Astrocyte (in vitro differentiated cells and primary cell): ENCODE measurements at regions not wholly inside any gene's neighbourhood (a gene's known extent, or its start where the extent isn't known, plus 50 kb on each side); places are given as distances from the start of the nearest gene placed in this dataset.

Experiments used
- DNase-seq: peaks from one replicate; pipeline ENCODE4 v3.0.0-alpha.2; 2010; ENCODE audit warnings: low read depth
- FAIRE-seq: peaks from 2 replicates; lab custom pipeline; 2011; peaks lifted over from hg19 to GRCh38; lab: Jason Lieb, UNC
- H2AFZ ChIP-seq: 2 replicates; pipeline ENCODE4 v1.6.0; 2012; ENCODE audit warnings: low read depth, low read length, inconsistent platforms
- H3K27ac ChIP-seq: 2 replicates; pipeline ENCODE4 v1.5.1; 2011; ENCODE audit warnings: low read depth, low read length, inconsistent platforms
- H3K27me3 ChIP-seq: 2 replicates; pipeline ENCODE4 v1.6.0; 2011; ENCODE audit warnings: low read length, inconsistent platforms; ENCODE audit not compliant: insufficient read depth
- H3K36me3 ChIP-seq: 2 replicates; pipeline ENCODE4 v1.5.1; 2011; ENCODE audit warnings: low read length, inconsistent platforms; ENCODE audit not compliant: insufficient read depth
- H3K4me1 ChIP-seq: 2 replicates; pipeline ENCODE4 v1.5.1; 2011; ENCODE audit warnings: low read length, inconsistent platforms; ENCODE audit not compliant: insufficient read depth
- H3K4me2 ChIP-seq: 2 replicates; pipeline ENCODE4 v1.6.0; 2012; ENCODE audit warnings: low read length, inconsistent platforms
- H3K4me3 ChIP-seq: 2 replicates; pipeline ENCODE4 v1.5.1; 2011; ENCODE audit warnings: low read depth, mild to moderate bottlenecking, low read length, inconsistent platforms; ENCODE audit not compliant: insufficient read depth
- H3K79me2 ChIP-seq: 2 replicates; pipeline ENCODE4 v1.6.0; 2012; ENCODE audit warnings: mild to moderate bottlenecking, low read length, inconsistent platforms; ENCODE audit not compliant: insufficient read depth
- H3K9ac ChIP-seq: 2 replicates; pipeline ENCODE4 v1.6.0; 2012; ENCODE audit warnings: mild to moderate bottlenecking, low read length, inconsistent platforms
- H3K9me3 ChIP-seq: 2 replicates; pipeline ENCODE4 v1.5.1; 2012; ENCODE audit warnings: low read depth, mild to moderate bottlenecking, low read length, inconsistent platforms; ENCODE audit not compliant: insufficient read depth
- H4K20me1 ChIP-seq: 2 replicates; pipeline ENCODE4 v1.6.0; 2012; ENCODE audit warnings: low read length, inconsistent platforms; ENCODE audit not compliant: insufficient read depth
- H3K27ac Mint-ChIP-seq: one replicate; pipeline ENCODE4 v1.8.0; 2021; ENCODE audit warnings: mild to moderate bottlenecking, mixed read lengths; ENCODE audit not compliant: unreplicated experiment
- H3K27me3 Mint-ChIP-seq: one replicate; pipeline ENCODE4 v1.8.0; 2021; ENCODE audit warnings: low read depth, mixed read lengths; ENCODE audit not compliant: unreplicated experiment
- H3K36me3 Mint-ChIP-seq: one replicate; pipeline ENCODE4 v1.8.0; 2021; ENCODE audit warnings: low read depth, mixed read lengths; ENCODE audit not compliant: unreplicated experiment
- H3K4me1 Mint-ChIP-seq: one replicate; pipeline ENCODE4 v1.8.0; 2021; ENCODE audit warnings: low read depth, mixed read lengths; ENCODE audit not compliant: unreplicated experiment
- H3K4me3 Mint-ChIP-seq: one replicate; pipeline ENCODE4 v1.8.0; 2021; ENCODE audit warnings: mild to moderate bottlenecking, moderate library complexity, mixed read lengths; ENCODE audit not compliant: unreplicated experiment
- H3K9me3 Mint-ChIP-seq: one replicate; pipeline ENCODE4 v1.8.0; 2021; ENCODE audit warnings: mild to moderate bottlenecking, mixed read lengths; ENCODE audit not compliant: unreplicated experiment
- CTCF ChIP-seq: IDR thresholded peaks from 2 replicates; pipeline ENCODE4 v1.5.1; 2011; ENCODE audit warnings: low read depth, mild to moderate bottlenecking, inconsistent platforms, low read length, moderate library complexity; ENCODE audit not compliant: insufficient read depth
- EZH2 ChIP-seq: IDR thresholded peaks from 2 replicates; pipeline ENCODE4 v1.6.1; 2012; ENCODE audit warnings: mild to moderate bottlenecking, low read length, inconsistent platforms; ENCODE audit not compliant: insufficient read depth

DNA sequence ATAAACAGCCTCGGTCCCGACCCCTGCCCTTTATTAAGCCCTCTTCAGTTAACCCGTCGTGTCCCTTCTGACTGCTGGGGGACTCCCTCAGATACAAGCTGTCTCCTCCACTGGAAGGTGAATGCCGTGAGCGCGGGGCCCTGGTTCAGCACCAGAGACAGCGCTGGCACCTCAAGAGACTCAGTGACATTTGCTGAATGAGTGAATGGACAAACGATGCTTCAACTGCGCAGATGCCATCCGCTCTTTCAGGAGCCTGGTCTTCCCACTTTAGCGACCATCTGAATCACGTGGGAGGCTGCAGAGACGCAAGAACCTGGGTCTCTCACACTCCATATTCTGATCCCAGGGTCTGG lies 92.6 kb upstream of the SFSWAP start:
- H2AFZ ChIP-seq: no peak overlapping the region
- H3K4me3 Mint-ChIP-seq: no peak overlapping the region
- H4K20me1 ChIP-seq: no peaks in the 10 kb centered on the region
- no peak overlapping the region for H3K4me2 ChIP-seq
- peaks cover 26% of the 10 kb centered on the region for H3K27me3 Mint-ChIP-seq
- no peak overlapping the region for H3K27ac ChIP-seq
- FAIRE-seq (no peak), DNase-seq (no peak)
- no peak overlapping the region for H3K4me3 ChIP-seq
- no peak overlapping the region for H3K27ac Mint-ChIP-seq
- H3K9me3 ChIP-seq: no peaks in the 10 kb centered on the region
- H3K4me1 Mint-ChIP-seq: peaks cover 9% of the 10 kb centered on the region
- H3K4me1 ChIP-seq: no peaks in the 10 kb centered on the region
- no peaks in the 10 kb centered on the region for H3K9me3 Mint-ChIP-seq
- no peak overlapping the region for H3K9ac ChIP-seq
- H3K27me3 ChIP-seq: no peaks in the 10 kb centered on the region
- H3K36me3 Mint-ChIP-seq: no peaks in the 10 kb centered on the region
- TF ChIP-seq CTCF: no peak
- TF ChIP-seq EZH2: no peak
- no peaks in the 10 kb centered on the region for H3K36me3 ChIP-seq
- no peaks in the 10 kb centered on the region for H3K79me2 ChIP-seq

GRCh38 chr12:131618701-131619100 lies 92.2 kb upstream of the SFSWAP start:
- H3K9me3 ChIP-seq: no peaks in the 10 kb centered on the region
- TF ChIP-seq EZH2 (no peak), CTCF (no peak)
- H3K27me3 ChIP-seq: no peaks in the 10 kb centered on the region
- Mint-ChIP-seq H3K27me3 (peaks cover 23% of the 10 kb centered on the region), H3K4me1 (peaks cover 9% of the 10 kb centered on the region), H3K4me3 (no peak overlapping the region), H3K27ac (no peak overlapping the region), H3K9me3 (no peaks in the 10 kb centered on the region), H3K36me3 (no peaks in the 10 kb centered on the region)
- DNase-seq: no peak
- no peak overlapping the region for H3K4me2 ChIP-seq
- H3K79me2 ChIP-seq: no peaks in the 10 kb centered on the region
- H3K27ac ChIP-seq: no peak overlapping the region
- no peak overlapping the region for H3K4me3 ChIP-seq
- no peak overlapping the region for H2AFZ ChIP-seq
- no peak for FAIRE-seq
- no peaks in the 10 kb centered on the region for H3K4me1 ChIP-seq
- no peaks in the 10 kb centered on the region for H4K20me1 ChIP-seq
- no peak overlapping the region for H3K9ac ChIP-seq
- H3K36me3 ChIP-seq: no peaks in the 10 kb centered on the region

GRCh38 chr12:131619106-131619642 lies 91.7 kb upstream of the SFSWAP start:
- H3K27me3 Mint-ChIP-seq: peaks cover 23% of the 10 kb centered on the region
- no peaks in the 10 kb centered on the region for H3K27me3 ChIP-seq
- DNase-seq: no peak
- H3K79me2 ChIP-seq: no peaks in the 10 kb centered on the region
- H3K9ac ChIP-seq: no peak overlapping the region
- no peak overlapping the region for H3K4me3 Mint-ChIP-seq
- FAIRE-seq: no peak
- no peak overlapping the region for H3K4me3 ChIP-seq
- H3K4me2 ChIP-seq: no peak overlapping the region
- H3K4me1 Mint-ChIP-seq: peaks cover 9% of the 10 kb centered on the region
- no peaks in the 10 kb centered on the region for H3K9me3 ChIP-seq
- TF ChIP-seq CTCF (no peak), EZH2 (no peak)
- H4K20me1 ChIP-seq: no peaks in the 10 kb centered on the region
- no peaks in the 10 kb centered on the region for H3K36me3 Mint-ChIP-seq
- H3K27ac ChIP-seq: no peak overlapping the region
- no peaks in the 10 kb centered on the region for H3K36me3 ChIP-seq
- H3K27ac Mint-ChIP-seq: peak overlapping the region; percentile 66
- H3K9me3 Mint-ChIP-seq: no peaks in the 10 kb centered on the region
- H2AFZ ChIP-seq: no peak overlapping the region
- no peaks in the 10 kb centered on the region for H3K4me1 ChIP-seq
